ENCODE measurements at regions not wholly inside any gene's neighbourhood (a gene's known extent, or its start where the extent isn't known, plus 50 kb on each side); places are given as distances from the start of the nearest gene placed in this dataset.

DNA sequence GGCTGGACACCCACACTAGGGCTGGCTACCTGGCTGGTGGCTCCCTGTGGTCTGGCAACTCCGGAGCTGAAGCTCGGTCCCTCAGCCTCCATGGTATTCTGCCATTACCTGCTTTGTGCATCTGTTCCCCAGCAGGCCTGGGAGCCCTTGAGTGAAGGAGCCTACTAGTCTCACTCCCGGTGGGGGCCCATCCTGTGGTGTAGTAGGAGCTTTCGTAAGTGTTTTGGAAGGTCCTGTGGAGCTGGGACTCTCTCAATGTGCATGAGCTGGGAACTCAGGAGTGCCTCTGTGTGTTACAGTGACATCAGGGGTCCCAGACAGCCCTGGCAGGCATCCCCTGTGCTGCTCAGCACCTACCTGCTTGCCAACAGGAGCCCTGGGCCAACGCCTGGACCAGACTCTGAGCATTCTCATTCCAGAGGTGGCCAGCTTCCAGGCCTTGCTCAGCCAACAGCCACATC is 267.1 kb downstream of the GADD45G start:
- DNase-seq: no peak

DNA sequence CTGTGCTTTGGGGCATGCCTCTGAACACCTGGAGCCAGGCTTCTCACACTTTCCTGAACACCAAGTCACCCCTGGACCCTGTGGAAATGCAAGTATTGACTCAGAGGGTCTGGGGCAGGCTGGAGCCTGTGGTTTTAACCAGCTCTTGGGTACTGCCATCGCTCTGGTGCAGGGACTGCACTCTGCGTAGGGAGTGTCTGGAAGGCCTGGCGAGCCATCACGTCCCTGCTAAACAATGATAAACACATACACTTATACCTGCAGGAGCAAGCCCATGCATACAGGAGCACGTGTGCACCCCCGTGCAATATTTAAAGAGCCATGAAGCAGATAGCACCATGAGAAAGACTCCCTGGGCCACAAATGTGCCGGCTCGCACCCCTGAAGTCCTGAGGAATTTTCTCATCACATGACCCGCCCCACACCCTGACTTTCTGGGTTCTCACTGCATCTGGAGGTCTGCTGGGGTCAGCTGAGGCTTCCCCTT is 267.7 kb downstream of the GADD45G start:
- DNase-seq: no peak

DNA sequence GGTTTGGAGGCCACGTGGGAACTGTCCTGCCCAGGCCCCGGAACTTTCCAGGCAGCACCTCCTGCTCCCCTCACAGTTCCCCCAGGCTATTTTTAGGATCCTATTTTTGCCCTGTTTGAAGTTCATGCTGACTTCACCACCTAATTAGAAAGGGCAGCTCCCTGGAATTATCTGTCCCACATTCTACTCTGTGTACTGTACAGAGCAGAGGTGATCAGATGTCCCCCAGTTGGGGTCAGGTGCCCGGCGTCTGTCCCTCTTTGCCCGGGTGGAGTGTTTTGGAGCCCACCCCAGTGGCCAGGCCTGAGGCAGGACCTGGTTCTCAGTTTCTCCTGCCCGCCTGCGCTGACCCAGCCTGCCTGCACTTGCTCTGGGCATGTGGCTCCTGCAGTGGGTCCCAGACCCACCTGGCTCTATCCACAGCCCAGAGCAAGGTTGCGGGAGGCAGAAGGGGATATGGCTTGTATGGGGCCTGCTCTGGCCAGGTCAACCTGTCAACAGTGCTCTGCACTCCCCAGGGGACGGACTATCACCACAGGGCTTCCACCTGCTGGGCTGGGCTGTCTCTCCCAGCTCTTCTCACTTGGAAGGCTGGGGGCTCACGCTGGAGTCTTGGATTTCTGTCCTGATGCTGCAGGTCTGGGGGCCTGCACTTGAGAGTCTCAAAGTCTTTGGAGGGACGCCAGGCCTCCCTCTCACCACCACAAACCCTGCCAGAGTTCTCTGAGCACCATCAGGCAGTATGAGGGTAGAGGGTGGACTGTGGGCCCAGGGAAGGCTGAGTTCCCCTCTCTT is 268.3 kb downstream of the GADD45G start:
- DNase-seq: no peak

DNA sequence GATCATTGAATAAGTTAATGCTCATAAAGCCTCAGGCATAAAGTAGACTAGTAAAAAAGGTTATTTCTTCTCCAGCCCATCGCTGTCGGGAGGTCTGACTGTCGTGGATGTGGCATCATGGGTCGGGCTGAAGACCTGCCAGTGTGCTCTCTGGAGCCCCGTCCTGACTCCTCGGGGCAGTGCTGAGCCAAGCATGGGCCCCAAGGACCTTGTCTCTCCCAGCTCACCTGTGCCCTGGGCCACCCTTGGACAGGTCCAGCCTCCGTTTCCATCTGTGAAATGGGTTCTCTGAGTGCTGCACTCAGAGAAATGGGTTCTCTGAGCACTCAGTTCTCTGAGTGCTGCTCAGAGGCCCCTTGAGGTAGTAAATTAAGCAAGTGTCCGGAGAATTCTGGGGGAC is 269.0 kb downstream of the GADD45G start:
- DNase-seq: no peak

DNA sequence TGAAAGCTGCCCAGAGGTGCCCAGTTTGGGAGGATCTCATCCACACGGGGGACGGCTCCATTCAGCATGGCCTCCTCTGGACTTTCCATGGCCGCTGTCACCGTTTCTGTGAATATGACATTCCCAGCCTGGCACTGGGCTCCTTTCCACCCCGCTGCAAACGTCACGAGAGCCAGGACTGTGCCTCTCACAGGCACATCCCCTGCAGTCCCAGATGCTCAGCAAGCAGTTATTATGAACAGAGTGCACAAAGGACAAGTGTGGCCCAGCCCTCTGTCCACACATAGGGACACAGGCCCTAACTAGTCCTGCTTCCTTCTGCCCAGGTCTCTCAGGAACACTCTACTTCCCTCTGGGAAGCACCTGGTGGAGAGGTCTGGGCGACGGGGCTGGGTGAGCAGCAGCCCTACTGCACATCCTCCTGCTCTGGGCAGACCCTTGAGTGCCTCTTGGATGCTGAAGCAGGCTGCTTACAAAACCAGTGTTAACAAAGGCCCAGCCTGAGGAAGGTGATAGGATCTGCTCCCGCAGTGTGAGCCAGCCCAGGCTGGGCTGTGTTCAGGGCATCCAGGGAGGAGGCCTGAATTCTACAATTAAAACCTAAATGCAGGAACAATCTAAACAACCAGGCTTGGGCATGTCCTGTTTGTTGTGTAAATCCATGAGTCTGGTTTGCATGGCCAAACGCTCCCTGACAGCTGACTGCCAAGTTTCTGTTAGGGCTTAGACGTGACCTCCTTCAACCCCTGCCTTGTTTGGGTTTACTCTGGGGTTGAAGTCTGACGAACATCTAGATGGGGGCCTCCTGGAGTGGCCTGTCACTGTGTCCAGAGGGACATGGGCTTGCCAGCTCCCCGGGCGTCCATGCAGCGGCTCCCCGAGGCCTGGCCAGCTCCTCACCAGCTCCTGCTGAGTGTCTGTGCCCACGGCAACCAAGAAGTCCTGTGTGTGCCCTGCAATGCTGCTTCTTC is 269.8 kb downstream of the GADD45G start:
- no peak for DNase-seq

DNA sequence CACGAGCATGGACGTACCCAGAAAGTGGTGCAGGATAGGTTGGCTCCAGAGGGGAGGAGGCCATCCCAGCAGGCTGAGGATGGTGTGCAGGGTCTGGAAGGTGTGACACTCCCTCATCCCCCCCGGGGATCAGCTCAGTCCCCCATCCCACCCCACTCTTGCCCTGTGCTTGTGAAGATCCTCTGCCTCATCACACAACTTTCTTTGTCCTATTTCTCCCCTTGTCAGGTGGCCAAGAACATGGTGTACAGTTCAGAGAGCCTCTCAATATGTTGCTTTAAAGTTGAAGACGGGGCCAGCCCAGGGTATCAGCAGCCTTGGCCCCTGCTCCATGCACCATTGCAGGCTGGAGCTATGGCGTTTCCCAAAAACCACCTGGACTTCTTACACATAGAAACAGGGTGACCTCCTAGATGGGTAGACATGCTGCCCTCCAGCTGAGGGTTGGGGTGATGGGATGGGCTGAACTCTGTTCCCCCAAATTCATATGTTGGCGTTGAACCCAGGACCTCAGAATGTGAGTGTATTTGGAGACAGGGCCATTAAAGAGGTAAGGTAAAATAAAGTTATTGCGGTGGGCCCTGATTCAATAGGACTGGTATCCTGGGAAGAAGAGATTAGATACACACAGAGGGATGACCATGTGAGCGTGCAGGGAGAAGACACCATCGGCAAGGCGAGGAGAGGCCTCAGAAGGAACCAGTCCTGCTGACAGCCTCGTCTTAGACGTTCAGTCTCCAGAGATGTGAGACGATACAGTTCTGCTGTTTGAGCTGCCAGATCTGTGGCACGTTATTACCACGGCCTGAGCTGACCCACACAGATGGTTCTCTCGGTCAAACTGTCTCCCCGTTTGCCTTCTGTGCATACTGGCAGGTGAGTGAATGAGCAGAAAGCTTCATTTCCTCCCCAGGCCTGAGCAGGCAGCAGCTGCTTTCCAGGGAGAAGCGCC is 272.5 kb downstream of the GADD45G start:
- no peak for DNase-seq

DNA sequence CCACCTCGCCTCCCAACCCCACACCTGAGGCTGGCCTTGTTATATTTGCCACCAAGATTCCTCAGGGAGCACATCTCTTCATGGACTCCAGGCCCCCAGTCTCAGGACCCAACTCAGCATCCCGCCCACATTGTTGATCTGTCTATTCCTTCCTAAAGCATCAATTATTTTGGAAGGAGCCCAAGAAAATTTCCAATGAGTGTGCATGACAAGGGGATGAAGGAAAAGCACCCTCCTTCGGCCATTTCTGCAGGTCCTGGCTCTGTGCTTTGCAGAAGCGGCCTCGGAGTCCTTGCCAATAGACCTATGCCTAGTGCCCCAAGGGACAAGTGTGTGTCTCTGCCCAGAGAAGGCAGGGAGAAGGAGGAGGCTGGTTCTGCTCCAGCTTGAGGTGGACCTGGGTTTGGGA is 273.2 kb downstream of the GADD45G start:
- DNase-seq: no peak

DNA sequence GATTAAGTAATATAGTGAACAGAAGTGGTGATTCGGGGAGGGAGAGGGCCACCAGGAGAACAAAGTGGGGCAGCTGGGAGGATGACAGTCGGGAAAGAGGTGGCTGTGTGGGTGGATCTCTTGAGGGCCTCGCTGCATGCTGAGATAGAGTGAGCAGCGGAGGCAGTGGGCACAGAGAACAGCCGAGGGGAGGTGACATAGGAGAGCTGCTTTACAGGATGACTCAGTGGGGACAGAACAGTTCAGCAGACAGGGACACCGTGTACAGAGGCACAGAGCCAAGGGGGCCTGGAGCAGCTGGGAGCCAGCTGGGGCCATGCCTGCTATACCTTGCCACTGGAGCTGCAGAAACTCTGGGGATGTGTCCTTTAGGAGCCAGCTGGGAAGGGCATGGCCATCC is 273.9 kb downstream of the GADD45G start:
- DNase-seq: no peak

DNA sequence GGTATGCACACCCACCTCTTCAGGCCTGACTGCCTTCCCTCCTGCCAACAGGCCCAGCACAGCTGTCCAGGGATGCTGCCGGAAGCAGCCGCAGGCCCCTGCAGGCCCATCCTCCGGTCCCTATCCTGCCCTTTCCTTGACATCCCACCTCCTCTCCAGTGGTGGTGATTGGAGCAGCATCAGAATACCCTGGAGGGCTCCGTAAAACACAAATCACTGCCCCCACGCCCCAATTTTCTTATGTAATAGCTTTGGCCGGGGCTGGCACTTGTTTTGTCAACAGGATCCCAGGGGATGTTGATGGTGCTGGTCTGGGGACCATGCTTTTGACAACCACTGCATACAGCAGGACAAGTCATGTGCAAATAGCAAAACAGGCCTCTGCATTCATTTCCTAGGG is 274.5 kb downstream of the GADD45G start:
- no peak for DNase-seq

DNA sequence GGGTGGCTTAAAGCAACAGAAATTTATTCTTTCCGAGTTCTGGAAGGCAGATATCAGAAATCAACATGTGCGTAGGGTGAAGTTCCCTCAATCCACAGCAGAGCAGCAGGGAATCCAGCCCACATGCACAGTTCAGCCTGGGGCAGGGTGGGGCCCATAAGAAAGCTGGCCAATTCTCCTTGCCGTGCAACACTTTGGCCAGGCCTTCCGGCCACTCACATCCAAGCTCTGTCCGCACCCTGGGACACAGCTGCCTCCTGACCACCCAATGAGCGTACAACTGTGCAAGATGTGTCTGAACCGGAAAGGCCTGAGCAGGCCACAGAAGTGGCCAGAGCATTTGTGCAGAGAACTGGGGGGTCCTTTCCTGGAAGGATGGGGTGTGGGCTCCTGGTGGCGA is 274.9 kb downstream of the GADD45G start:
- no peak for DNase-seq

DNA sequence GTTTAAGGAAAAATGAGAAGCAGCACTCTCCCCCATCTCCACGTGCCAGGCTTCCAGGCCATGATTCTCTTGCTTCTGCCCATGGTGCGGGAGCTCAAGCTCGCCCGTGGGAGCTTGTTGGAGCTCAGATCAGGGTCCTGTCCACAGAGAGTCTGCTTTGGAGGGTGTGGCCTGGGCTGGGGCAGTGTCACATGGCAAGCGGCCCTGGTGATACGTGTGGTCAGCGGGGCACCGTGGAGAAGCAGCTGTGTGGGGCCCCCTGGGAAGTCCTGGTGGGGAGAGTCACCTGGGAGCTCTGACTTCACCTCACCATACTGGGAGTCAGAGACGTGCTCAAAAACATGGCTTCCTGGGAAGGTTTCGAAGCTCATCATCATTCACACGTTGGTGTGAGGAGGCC is 275.3 kb downstream of the GADD45G start:
- no peak for DNase-seq

DNA sequence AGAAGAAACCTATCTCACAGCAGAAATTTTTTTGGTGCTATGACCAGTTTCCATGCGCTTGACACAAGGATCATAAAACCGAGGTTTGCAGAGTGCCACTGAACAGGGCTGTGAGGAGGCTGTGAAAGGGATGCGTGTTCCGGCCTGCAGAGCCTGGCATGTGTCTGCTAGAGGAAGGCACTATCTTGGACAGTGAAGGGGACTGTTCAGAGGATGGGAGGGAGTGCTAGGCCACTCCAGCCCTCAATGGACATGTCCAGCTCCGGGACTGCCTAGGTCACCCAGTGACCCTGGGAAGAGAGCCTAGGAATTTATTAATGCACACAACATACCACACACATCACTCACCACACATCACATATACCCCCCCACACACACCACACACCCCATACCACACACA is 275.9 kb downstream of the GADD45G start:
- no peak for DNase-seq

DNA sequence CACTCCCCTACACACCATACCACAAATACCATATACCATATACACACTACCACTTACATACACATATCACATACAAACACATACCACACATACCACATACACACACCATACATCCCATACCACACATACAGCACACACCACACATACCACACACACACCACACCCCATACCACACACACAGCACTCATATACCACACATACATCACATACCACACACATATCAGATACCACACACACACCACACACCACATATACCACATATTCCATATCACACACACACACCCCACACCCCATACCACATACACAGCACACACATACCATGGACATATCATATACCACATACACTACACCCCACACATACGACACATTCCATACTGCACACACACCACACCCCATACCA is 276.6 kb downstream of the GADD45G start:
- DNase-seq: no peak

DNA sequence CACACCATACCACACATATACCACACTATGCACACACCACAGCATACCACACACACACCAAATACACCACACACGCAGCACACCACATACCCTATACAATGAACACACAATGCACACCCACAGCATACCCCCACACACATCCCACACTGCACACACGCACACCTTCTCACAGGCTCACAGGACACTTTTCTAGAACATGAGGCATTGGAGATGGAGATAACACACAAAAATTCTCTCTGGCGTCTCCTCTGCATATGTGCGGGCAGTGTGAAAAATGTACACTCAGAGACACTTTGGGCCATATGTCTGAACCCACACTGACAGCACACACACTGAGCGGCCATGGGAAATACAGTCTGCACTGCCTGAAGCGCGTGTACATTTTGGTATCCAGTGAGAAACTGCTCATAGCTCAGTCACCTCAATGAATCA is 278.1 kb downstream of the GADD45G start:
- DNase-seq: no peak

DNA sequence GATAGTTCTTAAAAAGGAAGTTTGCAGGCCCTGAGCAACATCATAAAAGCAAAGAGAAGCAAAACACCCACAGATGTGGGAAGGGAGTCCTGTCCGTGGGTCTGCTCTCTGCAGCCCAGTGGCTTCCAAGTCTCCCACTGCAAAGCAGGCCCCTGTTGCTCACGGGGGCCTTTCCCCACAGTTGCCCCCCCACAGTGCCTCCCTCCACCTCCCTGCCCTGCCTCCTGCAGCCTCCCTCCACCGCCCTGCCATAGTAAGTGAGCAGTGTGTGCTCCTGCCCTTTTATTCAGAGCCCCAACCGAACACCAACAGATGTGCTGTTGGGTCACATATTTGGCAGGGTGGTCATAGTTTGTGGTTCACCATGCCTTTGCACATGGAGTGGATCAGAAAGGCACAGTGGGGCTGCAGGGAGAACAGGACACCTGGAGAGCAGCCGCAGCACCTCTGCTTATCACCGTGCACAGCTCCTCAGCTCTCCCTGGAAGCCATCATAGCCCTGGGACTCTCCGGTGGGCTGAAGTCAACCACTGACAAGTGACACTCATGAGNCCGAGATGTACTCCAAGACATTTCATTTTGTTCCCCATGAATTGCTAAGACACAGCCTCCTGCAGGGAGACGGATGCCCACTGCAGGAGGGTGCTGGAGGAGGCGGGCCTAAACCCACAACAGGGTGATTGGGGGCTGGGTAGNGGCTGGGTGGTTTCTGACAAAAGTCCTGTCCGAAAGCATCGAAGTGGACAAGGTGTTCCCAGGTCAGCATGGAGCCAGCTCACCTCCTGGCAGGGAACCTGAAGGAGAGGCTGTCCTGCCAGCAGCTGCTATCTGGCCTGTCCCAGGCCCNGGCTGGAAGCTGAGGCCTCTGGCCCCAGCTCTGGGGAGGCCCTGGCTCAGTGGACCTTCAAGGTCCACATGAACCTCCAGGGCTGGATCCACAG is 278.9 kb downstream of the GADD45G start:
- DNase-seq: no peak

DNA sequence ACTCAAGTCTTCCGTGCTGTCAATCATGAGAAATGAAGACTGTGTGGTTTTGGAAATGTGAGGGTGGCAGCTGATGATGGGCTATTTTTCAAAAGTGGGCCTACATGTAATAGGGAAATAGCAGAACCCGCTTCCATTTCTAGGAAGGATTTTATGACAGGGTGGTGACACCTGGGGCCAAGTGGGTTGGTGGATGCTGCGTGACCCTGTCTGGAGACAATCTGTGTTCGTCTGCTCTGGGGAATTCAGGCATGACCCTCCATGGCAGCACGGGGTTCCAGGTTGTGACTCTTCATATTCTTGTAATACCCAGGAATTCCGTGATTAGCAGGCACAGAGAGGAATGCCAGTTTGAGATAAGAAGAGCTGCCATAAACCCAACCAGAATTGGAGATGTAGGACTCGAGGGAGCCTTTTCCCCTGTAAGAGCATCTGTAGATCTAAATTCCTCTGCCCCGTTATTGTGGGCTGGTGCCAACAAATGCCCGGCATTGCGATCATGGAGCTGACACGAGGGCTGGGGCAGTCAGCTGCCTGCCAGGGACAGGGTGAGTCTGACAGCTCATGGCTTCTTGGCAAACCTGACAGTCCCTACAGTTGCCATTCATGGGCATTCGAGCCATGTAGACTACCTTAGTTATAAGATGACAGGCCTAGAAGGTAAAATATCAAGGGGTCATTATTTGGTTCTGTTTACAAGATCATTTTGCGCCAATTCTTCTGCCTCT is 279.7 kb downstream of the GADD45G start:
- DNase-seq: no peak

DNA sequence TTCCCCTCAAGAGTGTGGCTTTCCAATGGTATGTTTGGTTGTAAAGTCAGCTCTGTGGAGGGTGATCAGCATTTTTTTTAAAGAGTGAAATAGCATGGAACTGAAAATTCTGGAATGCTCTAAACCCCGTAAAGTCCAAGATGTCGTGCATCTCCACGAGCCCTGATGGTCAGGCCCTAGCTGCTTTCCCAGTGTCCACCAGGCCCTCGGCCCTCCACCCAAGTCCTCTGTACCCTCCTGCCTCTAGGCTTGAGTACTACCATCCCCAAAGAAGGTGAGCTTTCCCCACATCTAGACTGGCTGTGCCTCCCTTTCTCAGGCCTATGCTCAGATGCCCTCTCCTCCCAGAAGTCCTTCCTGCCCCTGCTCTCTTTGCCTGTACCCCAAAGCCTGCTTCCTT is 280.3 kb downstream of the GADD45G start:
- no peak for DNase-seq

DNA sequence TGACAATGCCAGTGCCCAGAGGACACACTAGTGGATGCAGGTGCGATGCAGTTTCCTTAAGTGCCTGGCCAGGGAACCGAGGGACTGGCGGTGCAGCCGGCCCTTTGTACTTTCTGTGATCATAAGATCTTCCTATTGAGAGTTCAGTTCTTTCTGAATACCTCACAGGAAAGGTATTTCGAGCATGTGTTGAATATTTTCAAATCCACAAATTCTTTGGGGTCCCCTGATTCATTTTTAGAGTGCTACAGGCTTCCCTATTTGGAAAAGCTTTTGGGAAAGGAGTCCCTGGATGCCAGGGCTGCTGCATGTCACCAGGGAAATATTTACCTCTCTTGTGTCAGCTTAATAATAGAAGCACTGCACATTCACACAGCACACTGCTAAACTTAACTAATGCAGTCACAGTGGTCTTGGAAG is 281.5 kb downstream of the GADD45G start:
- no peak for DNase-seq

DNA sequence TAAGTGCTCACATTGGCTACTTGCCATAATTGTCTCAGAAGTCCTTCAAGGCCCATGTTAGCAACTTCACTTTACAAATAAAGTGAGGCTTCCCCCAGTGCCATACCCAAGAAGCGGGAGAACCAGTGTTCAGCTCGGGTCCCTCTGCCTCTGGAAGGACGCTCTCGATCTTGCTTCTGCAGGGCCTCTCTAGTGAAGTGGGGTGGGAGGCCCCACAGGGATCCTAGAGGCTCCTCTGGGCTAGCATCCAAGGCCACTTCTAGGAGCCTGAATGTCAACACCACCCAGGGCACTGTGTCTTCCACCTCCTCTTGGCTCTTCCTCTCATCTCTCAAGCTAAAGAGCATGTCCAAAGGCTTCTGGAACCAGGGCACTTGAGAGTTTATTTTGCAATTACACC is 282.5 kb downstream of the GADD45G start:
- no peak for DNase-seq

DNA sequence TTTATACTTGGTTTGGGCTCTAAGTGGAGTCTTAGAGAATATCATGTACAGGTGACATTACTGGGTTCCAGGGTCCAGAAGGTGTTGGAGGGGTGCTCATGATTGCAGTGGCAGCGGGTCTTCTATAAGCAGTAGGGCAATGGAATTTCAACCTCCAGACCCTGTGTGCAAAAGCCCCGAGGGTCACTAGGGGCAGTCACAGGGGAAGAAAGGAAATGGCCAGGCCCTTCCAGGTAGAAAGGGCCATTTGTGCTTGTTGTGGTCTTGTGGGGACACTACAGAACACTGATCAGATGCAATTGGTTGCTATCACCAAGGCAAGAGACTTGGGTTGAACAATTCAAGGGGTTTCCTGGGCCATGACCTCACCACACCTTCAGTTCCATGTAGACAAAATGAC is 283.4 kb downstream of the GADD45G start:
- DNase-seq: no peak

DNA sequence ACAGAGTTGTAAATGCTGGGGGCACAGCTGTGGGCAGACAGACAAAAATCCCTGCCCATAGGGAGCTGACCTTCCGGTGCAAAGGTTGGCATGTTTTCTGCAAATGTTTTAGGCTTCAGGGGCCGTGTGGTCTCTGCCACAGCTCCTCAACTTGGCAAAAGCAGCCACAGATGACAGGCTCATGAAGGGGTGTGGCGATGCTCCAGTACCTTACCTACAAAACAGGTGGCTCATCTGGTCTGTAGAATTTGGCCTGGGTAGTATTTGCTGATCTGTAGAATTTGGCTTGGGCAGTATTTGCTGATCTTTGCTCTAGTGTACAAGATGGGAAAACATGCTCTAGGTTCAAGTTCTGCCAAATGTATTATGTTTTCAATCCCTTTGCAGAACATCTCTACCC is 283.9 kb downstream of the GADD45G start:
- no peak for DNase-seq

All from amniotic stem cell (primary cell).